GM21717 (cell line): ENCODE measurements at regions not wholly inside any gene's neighbourhood (a gene's known extent, or its start where the extent isn't known, plus 50 kb on each side); places are given as distances from the start of the nearest gene placed in this dataset.
A peak's percentile ranks its signal among the peaks of the same experiment; 100 is the strongest.

Experiments used
- ATAC-seq: cut with Tn5 transposase; IDR thresholded peaks from one replicate; pipeline ENCODE4 v1.9.1; 2021; ENCODE audit warnings: mild to moderate bottlenecking, moderate library complexity; ENCODE audit not compliant: unreplicated experiment

- peak; percentile 40 for ATAC-seq
These were observed 52.0 kb upstream of the RNU6-8 start for GRCh38 chr14:32254952-32255679.

- ATAC-seq = no peak
These were observed 52.7 kb upstream of the RNU6-8 start for GRCh38 chr14:32255789-32256188.

GRCh38 chr14:32256576-32256975, 53.5 kb upstream of the RNU6-8 start:
- no peak for ATAC-seq

- ATAC-seq = no peak
These were observed 55.4 kb upstream of the RNU6-8 start for GRCh38 chr14:32258336-32258993.

GRCh38 chr14:32259368-32260013, 56.4 kb upstream of the RNU6-8 start:
- peak; percentile 87 for ATAC-seq

GRCh38 chr14:32263939-32264567, 61.0 kb upstream of the RNU6-8 start:
- ATAC-seq = no peak

GRCh38 chr14:32265584-32265983, 62.5 kb upstream of the RNU6-8 start:
- no peak for ATAC-seq

- ATAC-seq = no peak
These were observed 51.1 kb upstream of the AKAP6 start for GRCh38 chr14:32277998-32278397.
